Neural cell (in vitro differentiated cells): ENCODE measurements at regions not wholly inside any gene's neighbourhood (a gene's known extent, or its start where the extent isn't known, plus 50 kb on each side); places are given as distances from the start of the nearest gene placed in this dataset.

Experiments used
- H2AFZ ChIP-seq: fragments of 200-600, 300-800 bp; sonication (generic), shearing (Covaris generic); 2 replicates; pipeline ENCODE4 v1.6.0; 2014; ENCODE audit warnings: low read depth, mild to moderate bottlenecking, antibody characterized with exemption, low read length, moderate library complexity
- H3F3A ChIP-seq: fragments of 200-600 bp; shearing (Covaris generic); 2 replicates; pipeline ENCODE4 v1.6.1; 2016; ENCODE audit warnings: mild to moderate bottlenecking, moderate library complexity, mixed read lengths, antibody characterized with exemption, low read length; ENCODE audit not compliant: insufficient read depth, poor library complexity, severe bottlenecking
- H3K27ac ChIP-seq: fragments of 200-600, 300-800 bp; sonication (generic), shearing (Covaris generic); 2 replicates; pipeline ENCODE4 v1.5.1; 2014; ENCODE audit warnings: mild to moderate bottlenecking, low read length, moderate library complexity
- H3K27me3 ChIP-seq: fragments of 300-800, 200-600 bp; sonication (generic), shearing (Covaris generic); 2 replicates; pipeline ENCODE4 v1.6.0; 2014; ENCODE audit warnings: mild to moderate bottlenecking, low read depth, low read length, moderate library complexity; ENCODE audit not compliant: insufficient read depth
- H3K36me3 ChIP-seq: fragments of 300-800, 200-600 bp; sonication (generic), shearing (Covaris generic); 2 replicates; pipeline ENCODE4 v1.5.1; 2014; ENCODE audit warnings: mild to moderate bottlenecking, antibody characterized with exemption, low read length, moderate library complexity; ENCODE audit not compliant: insufficient read depth
- H3K4me2 ChIP-seq: fragments of 300-800, 200-600 bp; sonication (generic), shearing (Covaris generic); 2 replicates; pipeline ENCODE4 v1.6.0; 2014; ENCODE audit warnings: mild to moderate bottlenecking, low read length
- H3K4me3 ChIP-seq: fragments of 300-800, 200-600 bp; sonication (generic), shearing (Covaris generic); 2 replicates; pipeline ENCODE4 v1.5.1; 2014; ENCODE audit warnings: mild to moderate bottlenecking, low read length, moderate library complexity
- H3K79me2 ChIP-seq: fragments of 200-600 bp; shearing (Covaris generic); replicated peaks from 2 replicates; pipeline ENCODE4 v1.6.0; 2014; ENCODE audit warnings: mild to moderate bottlenecking, low read length, moderate library complexity; ENCODE audit not compliant: insufficient read depth
- H3K9ac ChIP-seq: fragments of 300-800, 200-600 bp; sonication (generic), shearing (Covaris generic); 2 replicates; pipeline ENCODE4 v1.6.1; 2016; ENCODE audit warnings: mild to moderate bottlenecking, low read length, mixed read lengths
- H3K9me2 ChIP-seq: fragments of 200-600 bp; shearing (Covaris generic); 2 replicates; pipeline ENCODE4 v1.6.1; 2016; ENCODE audit warnings: mild to moderate bottlenecking, low read length, mixed read lengths; ENCODE audit not compliant: insufficient read depth
- H3K9me3 ChIP-seq: fragments of 200-600, 300-800 bp; sonication (generic), shearing (Covaris generic); 2 replicates; pipeline ENCODE4 v1.6.1; 2016; ENCODE audit warnings: mild to moderate bottlenecking, mixed run types, low read length, moderate library complexity, mixed read lengths
- H4K20me1 ChIP-seq: fragments of 200-600 bp; shearing (Covaris generic); 2 replicates; pipeline ENCODE4 v1.6.1; 2016; ENCODE audit warnings: mild to moderate bottlenecking, mixed run types; ENCODE audit not compliant: insufficient read depth
- CTCF ChIP-seq: fragments of 450-650 bp; IDR thresholded peaks from 2 replicates; pipeline ENCODE4 v1.5.1; 2014; ENCODE audit warnings: antibody characterized with exemption, mild to moderate bottlenecking, moderate library complexity; ENCODE audit not compliant: poor library complexity, severe bottlenecking
- EP300 ChIP-seq: fragments of 450-650 bp; conservative IDR thresholded peaks from 2 replicates; pipeline ENCODE4 v1.6.1; 2014; ENCODE audit warnings: antibody characterized with exemption, mild to moderate bottlenecking, moderate library complexity; ENCODE audit not compliant: poor library complexity, severe bottlenecking
- EZH2 ChIP-seq: fragments of 200-600, 300-800 bp; shearing (Covaris generic), sonication (generic); IDR thresholded peaks from 2 replicates; pipeline ENCODE4 v1.6.1; 2014; ENCODE audit warnings: antibody characterized with exemption, low read length, borderline replicate concordance, mild to moderate bottlenecking; ENCODE audit not compliant: insufficient read depth, poor library complexity, severe bottlenecking
- MXI1 ChIP-seq: fragments of 450-650 bp; conservative IDR thresholded peaks from 2 replicates; pipeline ENCODE4 v1.6.1; 2014; ENCODE audit warnings: antibody characterized with exemption, mild to moderate bottlenecking; ENCODE audit not compliant: poor library complexity, severe bottlenecking
- POLR2AphosphoS5 ChIP-seq: IDR thresholded peaks from 2 replicates; pipeline ENCODE4 v1.6.1; 2012
- RAD21 ChIP-seq: fragments of 450-650 bp; conservative IDR thresholded peaks from 2 replicates; pipeline ENCODE4 v1.6.1; 2014; ENCODE audit warnings: antibody characterized with exemption, mild to moderate bottlenecking, moderate library complexity
- REST ChIP-seq: IDR thresholded peaks from 2 replicates; pipeline ENCODE4 v1.6.1; 2012; ENCODE audit warnings: borderline replicate concordance
- SMC3 ChIP-seq: fragments of 450-650 bp; conservative IDR thresholded peaks from 2 replicates; pipeline ENCODE4 v1.6.1; 2014; ENCODE audit warnings: antibody characterized with exemption, mild to moderate bottlenecking, moderate library complexity; ENCODE audit not compliant: poor library complexity
- TAF1 ChIP-seq: IDR thresholded peaks from 2 replicates; pipeline ENCODE4 v1.6.1; 2012; ENCODE audit warnings: low read depth

GRCh38 chr18:66138642-66139041 is 387.8 kb downstream of the CDH7 start:
- TF ChIP-seq MXI1 (no peak), CTCF (no peak), POLR2AphosphoS5 (no peak), EP300 (no peak), RAD21 (no peak), REST (no peak), TAF1 (no peak)
- H2AFZ ChIP-seq = no peak overlapping the region

GRCh38 chr18:66136039-66136438 is 385.2 kb downstream of the CDH7 start:
- Histone ChIP-seq H3K4me3 (no peak overlapping the region), H3K36me3 (no peaks in the 10 kb centered on the region), H3K9ac (no peak overlapping the region), H3K9me3 (no peaks in the 10 kb centered on the region), H4K20me1 (no peaks in the 10 kb centered on the region), H3K9me2 (no peaks in the 10 kb centered on the region), H3K27me3 (no peaks in the 10 kb centered on the region), H3K79me2 (no peaks in the 10 kb centered on the region), H2AFZ (peak overlapping the region; percentile 6), H3K4me2 (no peak overlapping the region), H3K27ac (no peak overlapping the region), H3F3A (no peaks in the 10 kb centered on the region)
- TF ChIP-seq TAF1 (no peak), SMC3 (no peak), EZH2 (no peak), POLR2AphosphoS5 (no peak), CTCF (no peak), EP300 (no peak), REST (no peak)

More at GRCh38 chr18:66138642-66139041, 387.8 kb downstream of the CDH7 start:
- H3F3A ChIP-seq = no peaks in the 10 kb centered on the region
- H3K9me2 ChIP-seq = no peaks in the 10 kb centered on the region
- no peaks in the 10 kb centered on the region for H3K27me3 ChIP-seq
- no peaks in the 10 kb centered on the region for H3K9me3 ChIP-seq
- no peak overlapping the region for H3K9ac ChIP-seq
- no peaks in the 10 kb centered on the region for H3K36me3 ChIP-seq
- H3K4me2 ChIP-seq = no peak overlapping the region
- no peaks in the 10 kb centered on the region for H3K79me2 ChIP-seq
- no peaks in the 10 kb centered on the region for H4K20me1 ChIP-seq
- H3K4me3 ChIP-seq = no peak overlapping the region
- no peak overlapping the region for H3K27ac ChIP-seq
